ENCODE measurements at regions not wholly inside any gene's neighbourhood (a gene's known extent, or its start where the extent isn't known, plus 50 kb on each side); places are given as distances from the start of the nearest gene placed in this dataset.

GRCh38 chr9:78881295-78881694 is 584.4 kb downstream of the PSAT1 start:
- H3K9me3 ChIP-seq: no peaks in the 10 kb centered on the region
- no peaks in the 10 kb centered on the region for H3K27me3 ChIP-seq
- no peak overlapping the region for H3K27ac ChIP-seq
- H3K4me1 ChIP-seq: no peaks in the 10 kb centered on the region
- H3K36me3 ChIP-seq: no peaks in the 10 kb centered on the region
- intact Hi-C loops (cut with DNase I; ENCODE audit: low total_unique reads): no loop called here
- TF ChIP-seq, protein P1, sequence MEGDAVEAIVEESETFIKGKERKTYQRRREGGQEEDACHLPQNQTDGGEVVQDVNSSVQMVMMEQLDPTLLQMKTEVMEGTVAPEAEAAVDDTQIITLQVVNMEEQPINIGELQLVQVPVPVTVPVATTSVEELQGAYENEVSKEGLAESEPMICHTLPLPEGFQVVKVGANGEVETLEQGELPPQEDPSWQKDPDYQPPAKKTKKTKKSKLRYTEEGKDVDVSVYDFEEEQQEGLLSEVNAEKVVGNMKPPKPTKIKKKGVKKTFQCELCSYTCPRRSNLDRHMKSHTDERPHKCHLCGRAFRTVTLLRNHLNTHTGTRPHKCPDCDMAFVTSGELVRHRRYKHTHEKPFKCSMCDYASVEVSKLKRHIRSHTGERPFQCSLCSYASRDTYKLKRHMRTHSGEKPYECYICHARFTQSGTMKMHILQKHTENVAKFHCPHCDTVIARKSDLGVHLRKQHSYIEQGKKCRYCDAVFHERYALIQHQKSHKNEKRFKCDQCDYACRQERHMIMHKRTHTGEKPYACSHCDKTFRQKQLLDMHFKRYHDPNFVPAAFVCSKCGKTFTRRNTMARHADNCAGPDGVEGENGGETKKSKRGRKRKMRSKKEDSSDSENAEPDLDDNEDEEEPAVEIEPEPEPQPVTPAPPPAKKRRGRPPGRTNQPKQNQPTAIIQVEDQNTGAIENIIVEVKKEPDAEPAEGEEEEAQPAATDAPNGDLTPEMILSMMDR (IDR thresholded peaks at IDR 0.05): no peak
- no peak for DNase-seq
- no peak overlapping the region for H3K4me3 ChIP-seq

- TF ChIP-seq, protein P1 (IDR thresholded peaks at IDR 0.05): no peak
- Histone ChIP-seq H3K27me3 (no peaks in the 10 kb centered on the region), H3K27ac (no peak overlapping the region), H3K9me3 (no peaks in the 10 kb centered on the region), H3K4me1 (no peaks in the 10 kb centered on the region), H3K4me3 (no peak overlapping the region), H3K36me3 (no peaks in the 10 kb centered on the region)
- intact Hi-C loops (cut with DNase I; ENCODE audit: low total_unique reads): no loop called here
- no peak for DNase-seq
Measured at GRCh38 chr9:78882481-78882880, 585.6 kb downstream of the PSAT1 start.

DNA sequence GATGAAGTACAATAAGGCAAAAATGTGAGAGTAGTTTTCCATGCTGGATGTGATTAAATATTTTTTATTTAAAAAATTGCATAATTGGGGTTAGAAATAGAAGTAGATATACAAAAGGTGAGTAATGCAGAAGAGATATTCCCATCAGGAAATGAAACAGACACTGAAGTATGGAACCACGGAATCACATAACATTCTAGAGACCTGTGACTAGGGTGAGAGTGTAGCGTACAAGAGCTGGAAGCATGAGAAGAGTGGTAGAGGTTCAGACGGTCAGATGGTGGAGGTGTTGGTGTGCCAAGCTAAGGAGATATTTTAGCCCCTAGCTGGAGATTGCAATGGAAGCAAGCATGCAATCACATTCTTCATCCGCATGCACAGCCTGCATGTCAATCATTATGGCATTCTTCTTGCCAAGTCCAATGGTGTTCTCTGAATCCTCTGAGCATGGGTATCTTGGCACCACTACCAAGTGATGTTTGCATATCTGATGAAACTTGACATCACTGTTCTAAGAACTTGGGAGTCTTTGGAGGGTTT is 587.8 kb downstream of the PSAT1 start:
- TF ChIP-seq, protein P1 (IDR thresholded peaks at IDR 0.05): no peak
- intact Hi-C loops (cut with DNase I; ENCODE audit: low total_unique reads): no loop called here
- H3K27ac ChIP-seq: no peak overlapping the region

GRCh38 chr9:78892182-78892581 is 595.3 kb downstream of the PSAT1 start:
- Histone ChIP-seq H3K4me1 (no peaks in the 10 kb centered on the region), H3K27me3 (no peaks in the 10 kb centered on the region), H3K27ac (no peak overlapping the region), H3K9me3 (peaks cover 0 to 7% (median 0%) of the 10 kb centered on the region in 3 donors), H3K36me3 (no peaks in the 10 kb centered on the region), H3K4me3 (no peak overlapping the region)
- intact Hi-C loops (cut with DNase I; ENCODE audit: low total_unique reads): no loop called here
- TF ChIP-seq, protein P1 (IDR thresholded peaks at IDR 0.05): no peak
- no peak for DNase-seq

More for the DNA sequence above, 587.8 kb downstream of the PSAT1 start:
- Histone ChIP-seq H3K9me3 (no peaks in the 10 kb centered on the region), H3K4me3 (no peak overlapping the region), H3K27me3 (no peaks in the 10 kb centered on the region), H3K36me3 (no peaks in the 10 kb centered on the region), H3K4me1 (no peaks in the 10 kb centered on the region)
- DNase-seq: no peak

DNA sequence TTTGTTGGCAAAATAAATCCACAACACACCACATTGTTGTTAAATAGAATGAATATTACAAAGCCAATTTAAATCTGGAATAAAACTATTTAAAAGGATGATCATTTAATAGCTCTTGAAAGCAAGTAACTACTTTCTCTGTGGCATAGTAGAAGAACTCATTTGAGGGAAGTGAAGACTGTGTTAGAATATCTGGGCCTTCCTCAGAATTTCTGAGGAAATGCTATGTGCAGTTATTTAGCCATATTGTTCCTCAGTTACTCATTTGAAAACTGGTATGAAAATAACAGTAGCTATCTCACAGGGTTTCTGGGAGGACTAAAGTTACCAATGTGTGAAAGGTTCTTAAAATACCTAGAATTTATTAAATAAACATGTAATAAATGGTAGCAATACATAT is 595.8 kb downstream of the PSAT1 start:
- Histone ChIP-seq H3K4me3 (no peak overlapping the region), H3K27ac (no peak overlapping the region), H3K27me3 (no peaks in the 10 kb centered on the region), H3K36me3 (no peaks in the 10 kb centered on the region), H3K4me1 (no peaks in the 10 kb centered on the region), H3K9me3 (peaks cover 0 to 7% (median 0%) of the 10 kb centered on the region in 3 donors)
- DNase-seq: no peak
- intact Hi-C loops (cut with DNase I; ENCODE audit: low total_unique reads): no loop called here
- TF ChIP-seq, protein P1 (IDR thresholded peaks at IDR 0.05): no peak
